NCI-H128 (cell line): ENCODE measurements at regions not wholly inside any gene's neighbourhood (a gene's known extent, or its start where the extent isn't known, plus 50 kb on each side); places are given as distances from the start of the nearest gene placed in this dataset.
A peak's percentile ranks its signal among the peaks of the same experiment; 100 is the strongest.

Experiments
- DNase-seq: peaks from one replicate; lab custom pipeline; 2025; ENCODE audit not compliant: unreplicated experiment; lab: John Stamatoyannopoulos, UW

GRCh38 chr15:70153921-70154717 lies 56.4 kb upstream of the TLE3 start:
- DNase-seq = no peak

DNA sequence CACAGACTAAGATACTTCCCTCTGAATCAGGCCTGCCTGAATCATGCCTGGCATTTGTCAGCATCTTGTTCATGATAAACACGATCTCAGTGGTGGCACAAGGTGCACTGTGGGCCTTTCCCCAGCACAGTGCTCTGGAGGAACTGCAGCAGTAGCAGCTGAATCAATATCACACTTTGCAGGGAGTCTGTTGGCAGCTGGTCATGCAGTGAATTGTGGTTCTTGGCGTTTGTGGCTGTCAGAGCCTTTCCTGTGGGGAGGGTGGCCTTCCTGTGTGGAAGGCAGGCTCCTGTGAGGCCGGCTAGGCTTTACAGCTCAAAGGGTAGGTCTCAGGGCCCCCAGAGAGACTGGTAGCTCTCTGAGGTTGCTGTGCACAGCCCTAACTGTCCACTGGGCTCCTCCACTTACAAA lies 54.4 kb upstream of the TLE3 start:
- peak; percentile 37 for DNase-seq

GRCh38 chr15:70151462-70151861 lies 53.7 kb upstream of the TLE3 start:
- DNase-seq = no peak

- DNase-seq = no peak
Observed at GRCh38 chr15:70151003-70151402, 53.3 kb upstream of the TLE3 start.

DNA sequence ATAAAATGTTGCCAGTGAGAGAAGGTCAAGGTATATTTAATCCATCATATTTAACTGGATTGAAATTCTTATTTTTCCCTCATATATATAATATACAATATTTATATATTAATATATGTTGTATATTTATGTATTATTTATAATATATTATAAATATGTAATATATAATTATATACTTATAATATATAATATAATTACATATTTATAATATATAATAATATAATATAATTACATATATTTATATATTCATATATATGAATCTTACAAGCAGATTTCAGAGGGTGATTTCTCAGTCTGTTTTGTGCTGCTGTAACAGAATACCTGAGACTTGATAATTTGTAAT lies 52.7 kb upstream of the TLE3 start:
- no peak for DNase-seq

DNA sequence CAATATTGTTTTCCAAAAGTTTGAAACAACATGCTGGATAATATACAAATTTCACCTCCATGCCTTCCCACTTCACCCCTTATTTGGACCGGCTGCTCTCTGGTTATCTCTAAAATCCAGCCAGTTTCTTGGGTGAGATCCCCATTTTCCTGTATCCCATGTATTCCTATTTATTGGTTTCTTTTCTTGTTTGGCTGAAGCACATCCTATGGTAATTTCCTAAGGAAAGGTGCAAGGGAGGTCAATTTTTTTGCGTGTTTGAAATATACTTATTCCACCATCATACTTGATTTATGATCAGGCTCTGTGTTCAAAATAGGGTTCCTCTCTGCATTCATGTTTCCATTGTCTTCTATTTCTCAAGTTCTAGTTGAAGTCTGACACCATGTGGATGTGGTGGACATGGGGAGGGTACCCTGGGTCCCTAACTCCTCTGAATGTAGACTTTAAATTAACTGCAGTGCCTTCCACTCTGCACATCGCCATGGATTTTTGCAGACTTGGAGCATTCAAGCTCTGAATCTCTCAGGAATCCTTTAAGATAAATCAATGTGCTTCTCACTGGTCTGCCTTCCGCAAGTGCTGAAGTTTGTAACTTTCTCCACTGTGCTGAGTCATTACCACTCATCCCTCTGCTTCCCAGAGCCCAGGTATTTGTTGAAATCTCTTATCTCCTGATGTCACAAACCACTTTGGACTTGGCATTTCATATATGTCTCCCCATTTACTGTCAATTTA lies 52.1 kb upstream of the TLE3 start:
- no peak for DNase-seq

GRCh38 chr15:70147778-70148177 lies 50.1 kb upstream of the TLE3 start:
- DNase-seq = no peak
